Neuronal stem cell (in vitro differentiated cells): ENCODE measurements at regions not wholly inside any gene's neighbourhood (a gene's known extent, or its start where the extent isn't known, plus 50 kb on each side); places are given as distances from the start of the nearest gene placed in this dataset.

Source experiments
- DNase-seq: peaks from one replicate; pipeline ENCODE4 v3.0.0-alpha.2; 2013; ENCODE audit warnings: low spot score
- H2AFZ ChIP-seq: one replicate; pipeline ENCODE4 v1.6.1; 2013; ENCODE audit warnings: mild to moderate bottlenecking, low read length, inconsistent platforms
- H2AK5ac ChIP-seq: 2 replicates; pipeline ENCODE4 v1.6.1; 2013; ENCODE audit warnings: low read depth, mild to moderate bottlenecking, inconsistent platforms, low read length, moderate library complexity, mixed read lengths
- H2BK120ac ChIP-seq: 2 replicates; pipeline ENCODE4 v1.6.1; 2013; ENCODE audit warnings: low read depth, mild to moderate bottlenecking, inconsistent platforms, low read length, moderate library complexity, mixed read lengths
- H2BK12ac ChIP-seq: one replicate; pipeline ENCODE4 v1.6.1; 2013; ENCODE audit warnings: low read length, inconsistent platforms
- H2BK15ac ChIP-seq: 2 replicates; pipeline ENCODE4 v1.6.1; 2013; ENCODE audit warnings: mild to moderate bottlenecking, low read length, inconsistent platforms, mixed read lengths
- H2BK5ac ChIP-seq: one replicate; pipeline ENCODE4 v1.6.1; 2013; ENCODE audit warnings: inconsistent platforms, mild to moderate bottlenecking, low read length, moderate library complexity
- H3K14ac ChIP-seq: one replicate; pipeline ENCODE4 v1.6.1; 2013; ENCODE audit warnings: low read length, inconsistent platforms
- H3K18ac ChIP-seq: 2 replicates; pipeline ENCODE4 v1.6.1; 2013; ENCODE audit warnings: low read length, inconsistent platforms
- H3K23ac ChIP-seq: 2 replicates; pipeline ENCODE4 v1.6.1; 2013; ENCODE audit warnings: low read depth, mild to moderate bottlenecking, mixed read lengths, low read length, inconsistent platforms; ENCODE audit not compliant: poor library complexity
- H3K27ac ChIP-seq: replicated peaks from 3 replicates; pipeline ENCODE4 v1.5.1; 2013; ENCODE audit warnings: low read length, inconsistent platforms
- H3K27me3 ChIP-seq, 3 experiments: 2 replicates each; pipeline ENCODE4 v1.6.1; 2013; ENCODE audit warnings: low read length in 3 of 3, mild to moderate bottlenecking in 2 of 3, inconsistent platforms in 1 of 3, low read depth in 1 of 3, mixed read lengths in 1 of 3, moderate library complexity in 1 of 3; ENCODE audit not compliant: control insufficient read depth in 3 of 3, insufficient read depth in 3 of 3
- H3K36me3 ChIP-seq, 2 donors: replicated peaks in 1 of 2; 2 replicates each; pipeline ENCODE4 v1.6.1; 2013; ENCODE audit warnings: low read length in 2 of 2; ENCODE audit not compliant: control insufficient read depth in 2 of 2, insufficient read depth in 2 of 2
- H3K4ac ChIP-seq: 2 replicates; pipeline ENCODE4 v1.6.1; 2013; ENCODE audit warnings: inconsistent platforms, mild to moderate bottlenecking, low read length, moderate library complexity
- H3K4me1 ChIP-seq, 2 donors: 1 replicate in 1 of 2; 2 replicates in 1 of 2; pipeline ENCODE4 v1.6.1; 2013; ENCODE audit warnings: low read length in 2 of 2, low read depth in 1 of 2; ENCODE audit not compliant: control insufficient read depth in 2 of 2, insufficient read depth in 1 of 2
- H3K4me2 ChIP-seq: one replicate; pipeline ENCODE4 v1.6.1; 2013; ENCODE audit warnings: mild to moderate bottlenecking, low read length, inconsistent platforms; ENCODE audit not compliant: insufficient read depth, poor library complexity, severe bottlenecking
- H3K4me3 ChIP-seq, 2 donors: 2 replicates each; pipeline ENCODE4 v1.5.1; 2013; ENCODE audit warnings: low read length in 2 of 2, mild to moderate bottlenecking in 2 of 2, inconsistent platforms in 1 of 2, moderate library complexity in 1 of 2
- H3K79me1 ChIP-seq: one replicate; pipeline ENCODE4 v1.6.1; 2013; ENCODE audit warnings: low read depth, mild to moderate bottlenecking, inconsistent platforms, low read length, moderate library complexity
- H3K9ac ChIP-seq: one replicate; pipeline ENCODE4 v1.6.1; 2013; ENCODE audit warnings: mild to moderate bottlenecking, low read depth, low read length, inconsistent platforms; ENCODE audit not compliant: poor library complexity
- H3K9me3 ChIP-seq, 2 donors: replicated peaks in 1 of 2; 2 replicates each; pipeline versions ENCODE3 to v1.6.1; 2013; ENCODE audit warnings: low read length in 2 of 2, mild to moderate bottlenecking in 2 of 2, inconsistent platforms in 1 of 2, low read depth in 1 of 2, mixed read lengths in 1 of 2, moderate library complexity in 1 of 2; ENCODE audit not compliant: control insufficient read depth in 2 of 2, insufficient read depth in 1 of 2
- H4K8ac ChIP-seq: one replicate; pipeline ENCODE4 v1.6.1; 2013; ENCODE audit warnings: low read depth, mild to moderate bottlenecking, inconsistent platforms, low read length, moderate library complexity
- H4K91ac ChIP-seq: one replicate; pipeline ENCODE4 v1.6.1; 2013; ENCODE audit warnings: low read length, low read depth, mild to moderate bottlenecking, inconsistent platforms; ENCODE audit not compliant: poor library complexity
- WGBS, 2 donors: extraction: QIAGEN DNeasy Blood & Tissue Kit; methylation state at CpG; one replicate each; pipeline ENCODE4 v1.1.7; 2013; ENCODE audit warnings: missing lambda C conversion rate in 2 of 2, mixed read lengths in 1 of 2; ENCODE audit not compliant: insufficient read length in 2 of 2, insufficient replicate concordance in 1 of 2; ENCODE audit errors: extremely low coverage in 2 of 2; 5-methylcytosine and 5-hydroxymethylcytosine counted together

DNA sequence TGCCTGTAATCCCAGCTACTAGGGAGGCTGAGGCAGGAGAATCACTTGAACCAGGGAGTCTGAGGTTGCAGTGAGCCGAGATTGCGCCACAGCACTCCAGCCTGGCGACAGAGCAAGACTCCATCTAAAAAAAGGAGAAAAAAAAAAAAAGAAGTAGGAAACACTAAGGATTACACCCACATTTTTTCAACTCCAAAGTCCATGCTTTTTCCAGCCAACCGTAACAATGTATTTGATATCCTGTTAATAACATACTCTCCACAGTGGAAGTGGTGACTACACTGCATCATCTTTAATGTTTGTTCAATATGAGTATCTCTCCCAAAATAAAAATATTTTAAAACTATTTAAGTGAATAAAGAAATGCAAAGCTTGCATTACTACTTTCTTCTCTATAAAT, 481.6 kb upstream of the ACVR2A start:
- DNase-seq: no peak
- Histone ChIP-seq H2BK5ac (no peak overlapping the region), H3K36me3 (no peaks in the 10 kb centered on the region), H3K4me3 (no peak overlapping the region), H2BK120ac (no peak overlapping the region), H3K23ac (no peak overlapping the region), H3K4me2 (no peak overlapping the region), H3K79me1 (no peaks in the 10 kb centered on the region), H3K9ac (no peak overlapping the region), H3K27me3 (no peaks in the 10 kb centered on the region), H4K91ac (no peak overlapping the region), H3K9me3 (no peaks in the 10 kb centered on the region), H4K8ac (no peak overlapping the region), H3K14ac (no peak overlapping the region), H2BK12ac (no peak overlapping the region), H2BK15ac (no peak overlapping the region), H3K18ac (no peak overlapping the region), H2AK5ac (no peak overlapping the region), H3K4me1 (no peaks in the 10 kb centered on the region), H2AFZ (no peak overlapping the region), H3K27ac (no peak overlapping the region), H3K4ac (no peak overlapping the region)
- WGBS, 2 donors: no CpG with 5 or more reads among the region's 4 CpGs

DNA sequence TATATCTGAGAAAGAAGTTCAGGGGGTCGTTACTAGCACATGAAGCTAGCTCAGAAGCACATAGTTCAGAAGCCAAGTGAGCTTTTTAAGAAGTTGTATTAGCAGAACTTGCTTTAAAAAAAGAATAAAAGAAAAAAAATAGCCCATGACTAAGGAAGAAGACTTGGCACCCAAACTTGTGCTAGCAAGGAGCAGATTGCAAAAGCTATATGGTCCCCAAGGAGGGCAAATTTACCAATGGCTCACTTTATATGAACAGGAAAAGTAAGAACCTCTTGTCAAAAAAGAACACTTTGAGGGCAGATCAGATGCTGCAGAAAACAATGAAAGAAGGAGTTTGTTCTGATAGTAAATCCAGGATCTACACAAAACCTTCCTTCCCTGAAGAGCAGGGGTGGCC, 486.5 kb upstream of the ACVR2A start:
- no peak overlapping the region for H3K4me2 ChIP-seq
- H3K4me1 ChIP-seq: peaks cover 2 to 7% of the 10 kb centered on the region in 2 donors
- no peak overlapping the region for H3K14ac ChIP-seq
- no peak overlapping the region for H4K8ac ChIP-seq
- H3K18ac ChIP-seq: no peak overlapping the region
- H3K36me3 ChIP-seq: no peaks in the 10 kb centered on the region
- no peak overlapping the region for H4K91ac ChIP-seq
- no peak overlapping the region for H3K9ac ChIP-seq
- no peak overlapping the region for H3K4me3 ChIP-seq
- no peak overlapping the region for H3K23ac ChIP-seq
- H2BK5ac ChIP-seq: no peak overlapping the region
- no peak overlapping the region for H3K4ac ChIP-seq
- H2AK5ac ChIP-seq: no peak overlapping the region
- no peak overlapping the region for H3K27ac ChIP-seq
- H2BK15ac ChIP-seq: no peak overlapping the region
- no peaks in the 10 kb centered on the region for H3K9me3 ChIP-seq
- WGBS, 2 donors: no CpG with 5 or more reads among the region's 1 CpG
- no peak overlapping the region for H2BK12ac ChIP-seq
- no peak overlapping the region for H2AFZ ChIP-seq
- no peaks in the 10 kb centered on the region for H3K27me3 ChIP-seq
- no peak for DNase-seq
- no peak overlapping the region for H2BK120ac ChIP-seq
- H3K79me1 ChIP-seq: no peaks in the 10 kb centered on the region

DNA sequence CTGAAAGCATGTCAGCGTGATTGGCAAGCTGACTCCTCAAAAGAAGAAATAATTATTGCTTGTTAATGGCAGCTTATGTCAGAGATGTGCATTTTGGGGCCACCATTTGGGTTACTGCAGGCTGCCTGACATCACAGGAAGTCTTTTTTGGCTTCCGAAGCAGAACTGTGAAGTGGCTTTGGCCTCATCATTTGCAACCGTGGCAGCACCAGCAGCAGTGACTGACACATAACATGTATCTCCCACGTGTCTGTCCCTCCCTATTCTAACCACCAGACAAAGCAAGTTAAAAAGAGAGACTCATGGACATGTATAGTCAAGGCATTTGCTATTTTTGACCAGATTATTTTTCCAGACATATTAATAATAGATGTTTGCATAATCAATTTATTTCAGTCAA, 488.7 kb upstream of the ACVR2A start:
- H3K18ac ChIP-seq: no peak overlapping the region
- H2BK5ac ChIP-seq: no peak overlapping the region
- no peak overlapping the region for H3K23ac ChIP-seq
- H4K91ac ChIP-seq: no peak overlapping the region
- no peak overlapping the region for H2BK12ac ChIP-seq
- H3K4ac ChIP-seq: no peak overlapping the region
- peak overlapping the region; percentile 70 for H2AFZ ChIP-seq
- H2BK15ac ChIP-seq: no peak overlapping the region
- no peaks in the 10 kb centered on the region for H3K36me3 ChIP-seq
- no peak for DNase-seq
- H3K4me1 ChIP-seq: peaks cover 4 to 12% of the 10 kb centered on the region in 2 donors
- peak overlapping the region in 1 of 2 donors; percentile 11 for H3K4me3 ChIP-seq
- no peak overlapping the region for H3K27ac ChIP-seq
- no peak overlapping the region for H2BK120ac ChIP-seq
- H3K4me2 ChIP-seq: no peak overlapping the region
- no peaks in the 10 kb centered on the region for H3K27me3 ChIP-seq
- H3K14ac ChIP-seq: no peak overlapping the region
- no peaks in the 10 kb centered on the region for H3K9me3 ChIP-seq
- H3K79me1 ChIP-seq: no peaks in the 10 kb centered on the region
- H2AK5ac ChIP-seq: no peak overlapping the region
- H4K8ac ChIP-seq: no peak overlapping the region
- WGBS, 2 donors: no CpG with 5 or more reads among the region's 4 CpGs
- no peak overlapping the region for H3K9ac ChIP-seq

DNA sequence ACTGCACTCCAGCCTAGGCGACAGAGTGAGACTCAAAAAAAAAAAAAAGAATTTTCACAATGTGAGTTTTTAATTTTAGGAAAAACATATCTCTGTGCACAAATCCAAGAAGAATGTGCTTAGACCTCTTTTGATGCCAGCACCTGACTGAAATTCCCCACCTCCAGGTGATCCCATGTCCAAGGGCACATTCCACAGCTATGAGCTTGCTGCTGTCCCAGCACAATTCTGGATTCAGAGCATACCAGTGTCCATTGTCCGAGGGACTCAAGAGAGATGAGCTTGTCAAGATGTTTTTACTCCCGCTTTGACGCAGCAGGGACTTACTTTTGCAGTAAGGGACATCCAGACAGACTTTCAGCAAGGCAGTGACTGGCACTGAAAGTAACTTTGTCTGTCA, 489.1 kb upstream of the ACVR2A start:
- Histone ChIP-seq H3K4ac (no peak overlapping the region), H3K4me3 (peak overlapping the region in 1 of 2 donors; percentile 11), H2BK120ac (no peak overlapping the region), H3K23ac (no peak overlapping the region), H2BK15ac (no peak overlapping the region), H3K79me1 (no peaks in the 10 kb centered on the region), H3K4me2 (no peak overlapping the region), H4K8ac (no peak overlapping the region), H2AFZ (peak overlapping the region; percentile 70), H3K27ac (no peak overlapping the region), H2BK5ac (no peak overlapping the region), H4K91ac (no peak overlapping the region), H3K9ac (no peak overlapping the region), H3K14ac (no peak overlapping the region), H3K9me3 (no peaks in the 10 kb centered on the region), H3K4me1 (peaks cover 4 to 12% of the 10 kb centered on the region in 2 donors), H3K27me3 (no peaks in the 10 kb centered on the region), H3K18ac (no peak overlapping the region), H2BK12ac (no peak overlapping the region), H2AK5ac (no peak overlapping the region), H3K36me3 (no peaks in the 10 kb centered on the region)
- DNase-seq: no peak
- WGBS, 2 donors: no CpG with 5 or more reads among the region's 4 CpGs
